HEK293 (cell line): ENCODE measurements at regions not wholly inside any gene's neighbourhood (a gene's known extent, or its start where the extent isn't known, plus 50 kb on each side); places are given as distances from the start of the nearest gene placed in this dataset.

ENCODE experiments used
- CTCF ChIA-PET: fragments of 350-600 bp; formaldehyde crosslinking; extraction: SDS; loops from one replicate; lab custom pipeline; 2021; ENCODE audit warnings: antibody characterized with exemption; lab: Yijun Ruan, JAX
- POLR2A ChIA-PET: fragments of 300-600 bp; formaldehyde crosslinking; extraction: SDS; loops from one replicate; lab custom pipeline; 2020; ENCODE audit warnings: antibody characterized with exemption, inconsistent platforms; lab: Yijun Ruan, JAX
- H3K27ac ChIP-seq: fragments of 200-500 bp; sonication (Bioruptor generic); 2 replicates; pipeline ENCODE4 v1.5.1; 2014; ENCODE audit warnings: low read depth, low read length, control low read depth, inconsistent platforms; ENCODE audit errors: extremely low read depth
- H3K36me3 ChIP-seq, 2 experiments: fragments of 200-500 bp in 1 of 2; sonication (Bioruptor generic) in 1 of 2; 1 replicate in 1 of 2; 2 replicates in 1 of 2; pipeline ENCODE4 v1.5.1; 2014 to 2017; ENCODE audit warnings: inconsistent platforms in 2 of 2, low read length in 2 of 2; ENCODE audit not compliant: control insufficient read depth in 2 of 2, insufficient read depth in 1 of 2
- H3K4me1 ChIP-seq: fragments of 200-500 bp; sonication (Bioruptor generic); 2 replicates; pipeline ENCODE4 v1.5.1; 2014; ENCODE audit warnings: mild to moderate bottlenecking, low read length, inconsistent platforms; ENCODE audit not compliant: control insufficient read depth, insufficient read depth
- H3K4me3 ChIP-seq: 2 replicates; pipeline ENCODE4 v1.5.1; 2011; ENCODE audit warnings: low read depth, mild to moderate bottlenecking, control low read depth, low read length, moderate library complexity
- H3K9me3 ChIP-seq: fragments of 200-500 bp; sonication (Bioruptor generic); 2 replicates; pipeline ENCODE4 v1.5.1; 2014; ENCODE audit warnings: low read depth, low read length, inconsistent platforms; ENCODE audit not compliant: control insufficient read depth, insufficient read depth
- BCL6B ChIP-seq: fragments of 450-650 bp; formaldehyde crosslinking; IDR thresholded peaks from 2 replicates; pipeline ENCODE4 v1.5.1; 2017; ENCODE audit warnings: missing biosample characterization, missing genetic modification characterization
- CTCF ChIP-seq: fragments of 450-650 bp; formaldehyde crosslinking; IDR thresholded peaks from 2 replicates; pipeline ENCODE4 v1.5.1; 2016; ENCODE audit warnings: missing biosample characterization, missing genetic modification characterization
- MEIS1 ChIP-seq: sonication (generic); formaldehyde crosslinking; IDR thresholded peaks from 2 replicates; pipeline ENCODE4 v1.8.1; 2022; ENCODE audit warnings: missing genetic modification reagents, mild to moderate bottlenecking, borderline replicate concordance
- REST ChIP-seq: fragments of 450-650 bp; formaldehyde crosslinking; IDR thresholded peaks from 2 replicates; pipeline ENCODE4 v1.5.1; 2016; ENCODE audit warnings: missing biosample characterization, missing genetic modification characterization
- SETDB1 ChIP-seq: IDR thresholded peaks from one replicate; pipeline ENCODE4 v1.6.1; 2017; ENCODE audit warnings: mild to moderate bottlenecking, low read length, moderate library complexity, mixed read lengths; ENCODE audit not compliant: insufficient read length
- YY2 ChIP-seq: fragments of 450-650 bp; formaldehyde crosslinking; IDR thresholded peaks from 2 replicates; pipeline ENCODE4 v1.5.1; 2016; ENCODE audit warnings: missing biosample characterization, missing genetic modification characterization
- ZBTB6 ChIP-seq: fragments of 450-650 bp; formaldehyde crosslinking; IDR thresholded peaks from 2 replicates; pipeline ENCODE4 v1.5.1; 2017; ENCODE audit warnings: missing biosample characterization, missing genetic modification characterization
- ZNF175 ChIP-seq: fragments of 450-650 bp; formaldehyde crosslinking; IDR thresholded peaks from 2 replicates; pipeline ENCODE4 v1.5.1; 2016; ENCODE audit warnings: missing biosample characterization, missing genetic modification characterization
- ZNF202 ChIP-seq: fragments of 450-650 bp; formaldehyde crosslinking; IDR thresholded peaks from 2 replicates; pipeline ENCODE4 v1.5.1; 2016; ENCODE audit warnings: missing biosample characterization, missing genetic modification characterization, borderline replicate concordance
- ZNF529 ChIP-seq: fragments of 450-650 bp; formaldehyde crosslinking; IDR thresholded peaks from 2 replicates; pipeline ENCODE4 v1.5.1; 2017; ENCODE audit warnings: missing genetic modification characterization, missing biosample characterization; ENCODE audit not compliant: insufficient replicate concordance
- ZNF548 ChIP-seq: fragments of 450-650 bp; formaldehyde crosslinking; IDR thresholded peaks from 2 replicates; pipeline ENCODE4 v1.5.1; 2016; ENCODE audit warnings: missing biosample characterization, missing genetic modification characterization
- ZNF621 ChIP-seq: fragments of 450-650 bp; formaldehyde crosslinking; IDR thresholded peaks from 2 replicates; pipeline ENCODE4 v1.5.1; 2017; ENCODE audit warnings: missing biosample characterization, missing genetic modification characterization
- ZNF623 ChIP-seq: fragments of 450-650 bp; formaldehyde crosslinking; IDR thresholded peaks from 2 replicates; pipeline ENCODE4 v1.5.1; 2016; ENCODE audit warnings: missing biosample characterization, missing genetic modification characterization
- ZSCAN30 ChIP-seq: fragments of 450-650 bp; IDR thresholded peaks from 2 replicates; pipeline ENCODE4 v1.5.1; 2018; ENCODE audit warnings: missing biosample characterization, mild to moderate bottlenecking, missing genetic modification characterization, moderate library complexity
- TF ChIP-seq, protein P1 (sequence below): fragments of 450-650 bp; formaldehyde crosslinking; IDR thresholded peaks from 2 replicates; pipeline ENCODE4 v1.5.1; 2016; ENCODE audit warnings: missing biosample characterization, missing genetic modification characterization
- TF ChIP-seq, protein P2 (sequence below): IDR thresholded peaks from 2 replicates; pipeline ENCODE4 v1.6.1; 2011; ENCODE audit warnings: mild to moderate bottlenecking, low read depth, low read length, borderline replicate concordance
- TF ChIP-seq, protein P3 (sequence below): fragments of 450-650 bp; formaldehyde crosslinking; optimal IDR thresholded peaks from 2 replicates; pipeline ENCODE3; 2016; ENCODE audit warnings: missing biosample characterization, mild to moderate bottlenecking, missing genetic modification characterization

DNA sequence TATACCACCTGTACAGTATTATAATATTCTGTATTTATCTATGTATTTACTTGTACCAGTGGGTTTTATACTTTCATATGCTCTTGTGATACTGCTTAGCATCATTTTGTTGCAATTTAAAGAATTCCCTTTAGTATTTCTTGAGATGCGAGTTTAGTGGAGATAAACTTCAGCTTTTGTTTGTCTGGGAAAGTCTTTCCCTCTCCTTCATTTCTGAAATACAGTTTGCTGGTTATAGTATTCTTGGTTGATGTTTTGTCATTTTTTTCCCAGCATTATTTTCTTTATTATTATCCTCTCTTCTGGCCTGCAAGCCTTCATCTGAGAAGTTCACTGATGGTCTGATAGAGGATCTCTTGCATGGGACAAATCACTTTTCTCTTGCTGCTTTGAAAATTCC lies 136.6 kb upstream of the MCHR2 start:
- no peak overlapping the region for H3K4me3 ChIP-seq
- H3K4me1 ChIP-seq, result no peaks in the 10 kb centered on the region
- H3K9me3 ChIP-seq, result no peaks in the 10 kb centered on the region
- TF ChIP-seq SETDB1, result peak; percentile 90
- TF ChIP-seq, protein P1, sequence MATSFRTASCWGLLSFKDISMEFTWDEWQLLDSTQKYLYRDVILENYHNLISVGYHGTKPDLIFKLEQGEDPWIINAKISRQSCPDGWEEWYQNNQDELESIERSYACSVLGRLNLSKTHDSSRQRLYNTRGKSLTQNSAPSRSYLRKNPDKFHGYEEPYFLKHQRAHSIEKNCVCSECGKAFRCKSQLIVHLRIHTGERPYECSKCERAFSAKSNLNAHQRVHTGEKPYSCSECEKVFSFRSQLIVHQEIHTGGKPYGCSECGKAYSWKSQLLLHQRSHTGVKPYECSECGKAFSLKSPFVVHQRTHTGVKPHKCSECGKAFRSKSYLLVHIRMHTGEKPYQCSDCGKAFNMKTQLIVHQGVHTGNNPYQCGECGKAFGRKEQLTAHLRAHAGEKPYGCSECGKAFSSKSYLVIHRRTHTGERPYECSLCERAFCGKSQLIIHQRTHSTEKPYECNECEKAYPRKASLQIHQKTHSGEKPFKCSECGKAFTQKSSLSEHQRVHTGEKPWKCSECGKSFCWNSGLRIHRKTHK (tag by site-specific recombination), result peak; percentile 37; the same call in 1 of the 2 replicates
- TF ChIP-seq, protein P2, sequence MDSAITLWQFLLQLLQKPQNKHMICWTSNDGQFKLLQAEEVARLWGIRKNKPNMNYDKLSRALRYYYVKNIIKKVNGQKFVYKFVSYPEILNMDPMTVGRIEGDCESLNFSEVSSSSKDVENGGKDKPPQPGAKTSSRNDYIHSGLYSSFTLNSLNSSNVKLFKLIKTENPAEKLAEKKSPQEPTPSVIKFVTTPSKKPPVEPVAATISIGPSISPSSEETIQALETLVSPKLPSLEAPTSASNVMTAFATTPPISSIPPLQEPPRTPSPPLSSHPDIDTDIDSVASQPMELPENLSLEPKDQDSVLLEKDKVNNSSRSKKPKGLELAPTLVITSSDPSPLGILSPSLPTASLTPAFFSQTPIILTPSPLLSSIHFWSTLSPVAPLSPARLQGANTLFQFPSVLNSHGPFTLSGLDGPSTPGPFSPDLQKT, result no peak
- TF ChIP-seq, all 188 proteins: peak for 2
- no peaks in the 10 kb centered on the region for H3K36me3 ChIP-seq
- ChIA-PET POLR2A (no interaction called here), CTCF (no interaction called here)
- H3K27ac ChIP-seq, result no peak overlapping the region

DNA sequence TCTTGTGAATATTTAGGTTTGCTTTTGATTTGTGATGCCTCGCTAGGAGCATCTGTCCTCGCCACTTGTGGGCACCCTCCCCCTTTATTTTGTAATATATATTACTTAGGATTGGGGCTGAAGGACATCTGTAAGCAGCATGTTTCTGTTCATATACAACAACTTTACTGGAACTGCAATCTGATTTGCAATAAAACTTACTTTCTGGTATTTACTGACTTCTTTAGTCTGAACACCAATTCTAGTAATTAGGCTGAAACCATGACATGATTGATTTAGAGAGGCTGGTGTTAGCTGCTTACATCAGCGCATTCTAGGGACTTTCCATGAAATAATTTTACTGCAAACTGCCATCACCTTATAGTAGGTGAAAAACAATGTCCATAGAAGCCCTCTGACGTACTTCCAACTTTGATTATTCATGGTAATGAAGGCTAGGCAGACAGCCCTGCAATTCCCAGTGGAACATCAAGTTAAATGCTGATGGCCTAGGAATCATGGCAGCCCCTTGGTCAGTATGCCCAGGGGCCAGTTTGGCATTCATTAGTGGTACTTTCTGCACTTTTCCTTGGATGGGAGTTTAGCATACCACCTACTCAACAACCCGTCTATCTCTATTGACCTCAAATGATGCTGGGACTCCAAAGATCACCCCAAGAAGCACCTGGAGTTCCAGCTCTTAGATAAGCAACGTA lies 132.9 kb upstream of the MCHR2 start:
- TF ChIP-seq BCL6B (peak; percentile 58), ZNF548 (no peak)
- H3K9me3 ChIP-seq, result no peaks in the 10 kb centered on the region
- no peak overlapping the region for H3K27ac ChIP-seq
- POLR2A ChIA-PET, result no interaction called here
- CTCF ChIA-PET, result interaction anchor here (0.6 to 2.1 kb wide), 3 partner anchors 10 to 1417 kb away, joined by 3 to 15 read pairs (median 4); no protein-coding TSS in a partner anchor
- no peaks in the 10 kb centered on the region for H3K36me3 ChIP-seq
- H3K4me3 ChIP-seq, result no peak overlapping the region
- H3K4me1 ChIP-seq, result no peaks in the 10 kb centered on the region

DNA sequence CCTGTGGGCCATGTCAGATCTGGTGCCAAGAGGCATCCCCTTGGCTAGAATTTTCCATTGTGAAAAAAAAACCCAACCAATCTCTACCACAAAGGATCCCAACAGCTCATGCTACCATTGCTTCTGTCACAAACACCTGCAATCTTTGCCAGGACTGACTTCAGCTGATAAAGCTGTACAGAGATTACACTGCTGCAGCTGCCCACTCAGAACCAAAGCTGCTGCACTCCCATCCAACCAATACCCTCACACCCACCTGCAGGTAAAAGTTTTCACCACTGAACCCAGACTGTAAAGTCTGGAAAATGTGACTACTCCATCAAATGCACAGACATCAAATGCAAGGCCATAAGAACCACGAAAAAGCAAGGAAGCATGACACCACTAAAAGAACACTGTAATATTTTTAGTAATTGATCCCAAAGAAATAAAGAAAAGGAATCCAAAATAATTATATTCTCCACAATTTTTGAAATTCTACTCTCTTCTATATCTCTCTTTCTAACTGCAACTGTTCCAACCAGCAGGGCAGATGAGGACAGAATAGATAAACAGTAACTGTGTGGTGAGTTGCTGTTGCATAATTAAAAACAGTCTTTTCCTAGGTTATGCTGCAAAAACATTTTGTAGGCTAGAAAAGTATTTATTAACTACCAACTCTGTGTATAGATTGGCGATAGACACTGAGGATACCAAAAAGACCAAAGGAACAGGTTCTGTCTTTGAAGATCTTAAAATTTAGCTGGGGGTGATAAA lies 128.0 kb upstream of the MCHR2 start:
- Histone ChIP-seq H3K9me3 (no peaks in the 10 kb centered on the region), H3K36me3 (no peaks in the 10 kb centered on the region), H3K4me1 (no peaks in the 10 kb centered on the region), H3K4me3 (no peak overlapping the region), H3K27ac (no peak overlapping the region)
- ChIA-PET CTCF (interaction anchor here (1.1 to 4.0 kb wide), 5 partner anchors 14 to 542 kb away, joined by 3 to 18 read pairs (median 8); no protein-coding TSS in a partner anchor), POLR2A (no interaction called here)
- TF ChIP-seq MEIS1 (CRISPR knock-in tag) (no peak), ZBTB6 (no peak), ZNF175 (tag by site-specific recombination) (no peak), ZNF623 (tag by site-specific recombination) (no peak), ZNF202 (no peak), ZNF529 (no peak), YY2 (no peak), REST (tag by site-specific recombination) (no peak), ZNF621 (no peak), ZSCAN30 (tag by site-specific recombination) (no peak), CTCF (tag by site-specific recombination) (no peak)
- TF ChIP-seq, protein P3, sequence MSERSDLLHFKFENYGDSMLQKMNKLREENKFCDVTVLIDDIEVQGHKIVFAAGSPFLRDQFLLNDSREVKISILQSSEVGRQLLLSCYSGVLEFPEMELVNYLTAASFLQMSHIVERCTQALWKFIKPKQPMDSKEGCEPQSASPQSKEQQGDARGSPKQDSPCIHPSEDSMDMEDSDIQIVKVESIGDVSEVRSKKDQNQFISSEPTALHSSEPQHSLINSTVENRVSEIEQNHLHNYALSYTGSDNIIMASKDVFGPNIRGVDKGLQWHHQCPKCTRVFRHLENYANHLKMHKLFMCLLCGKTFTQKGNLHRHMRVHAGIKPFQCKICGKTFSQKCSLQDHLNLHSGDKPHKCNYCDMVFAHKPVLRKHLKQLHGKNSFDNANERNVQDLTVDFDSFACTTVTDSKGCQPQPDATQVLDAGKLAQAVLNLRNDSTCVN (tag by site-specific recombination), result no peak
